ENCODE measurements at regions not wholly inside any gene's neighbourhood (a gene's known extent, or its start where the extent isn't known, plus 50 kb on each side); places are given as distances from the start of the nearest gene placed in this dataset.

- TF ChIP-seq CTCF (IDR thresholded peaks at IDR 0.05; ENCODE audit: low read depth, low read length, missing control alignments) = no peak
- in situ Hi-C loops (cut with HindIII; ENCODE audit: low sequenced_read_pairs) = no loop called here
- no peak for DNase-seq (ENCODE audit: low read depth)
- no peak overlapping the region for H3K4me3 ChIP-seq (ENCODE audit: low read depth, low read length)
Observed at GRCh38 chr20:22699396-22699795, 115.0 kb upstream of the FOXA2 start.

- DNase-seq (ENCODE audit: low read depth) = peak; percentile 8
- in situ Hi-C loops (cut with HindIII; ENCODE audit: low sequenced_read_pairs) = no loop called here
- H3K4me3 ChIP-seq (ENCODE audit: low read depth, low read length) = no peak overlapping the region
- TF ChIP-seq CTCF (IDR thresholded peaks at IDR 0.05; ENCODE audit: low read depth, low read length, missing control alignments) = no peak
Observed at GRCh38 chr20:22700367-22700766, 116.0 kb upstream of the FOXA2 start.

GRCh38 chr20:22701679-22702308 is 117.4 kb upstream of the FOXA2 start:
- H3K4me3 ChIP-seq (ENCODE audit: low read depth, low read length) = no peak overlapping the region
- no peak for DNase-seq (ENCODE audit: low read depth)
- TF ChIP-seq CTCF (IDR thresholded peaks at IDR 0.05; ENCODE audit: low read depth, low read length, missing control alignments) = no peak
- in situ Hi-C loops (cut with HindIII; ENCODE audit: low sequenced_read_pairs) = no loop called here

GRCh38 chr20:22703843-22704242 is 119.5 kb upstream of the FOXA2 start:
- no peak for DNase-seq (ENCODE audit: low read depth)
- in situ Hi-C loops (cut with HindIII; ENCODE audit: low sequenced_read_pairs) = no loop called here

GRCh38 chr20:22711971-22712755 is 127.8 kb upstream of the FOXA2 start:
- DNase-seq (ENCODE audit: low read depth) = no peak
- no peak for TF ChIP-seq CTCF (IDR thresholded peaks at IDR 0.05; ENCODE audit: low read depth, low read length, missing control alignments)
- no peak overlapping the region for H3K4me3 ChIP-seq (ENCODE audit: low read depth, low read length)
- in situ Hi-C loops (cut with HindIII; ENCODE audit: low sequenced_read_pairs) = no loop called here

More at GRCh38 chr20:22703843-22704242, 119.5 kb upstream of the FOXA2 start:
- H3K4me3 ChIP-seq (ENCODE audit: low read depth, low read length) = no peak overlapping the region
- TF ChIP-seq CTCF (IDR thresholded peaks at IDR 0.05; ENCODE audit: low read depth, low read length, missing control alignments) = no peak

- in situ Hi-C loops (cut with HindIII; ENCODE audit: low sequenced_read_pairs) = no loop called here
- TF ChIP-seq CTCF (IDR thresholded peaks at IDR 0.05; ENCODE audit: low read depth, low read length, missing control alignments) = no peak
- H3K4me3 ChIP-seq (ENCODE audit: low read depth, low read length) = no peak overlapping the region
- no peak for DNase-seq (ENCODE audit: low read depth)
Observed at GRCh38 chr20:22716821-22717351, 132.5 kb upstream of the FOXA2 start.
